ENCODE measurements at regions not wholly inside any gene's neighbourhood (a gene's known extent, or its start where the extent isn't known, plus 50 kb on each side); places are given as distances from the start of the nearest gene placed in this dataset.
A peak's percentile ranks its signal among the peaks of the same experiment; 100 is the strongest.

DNA sequence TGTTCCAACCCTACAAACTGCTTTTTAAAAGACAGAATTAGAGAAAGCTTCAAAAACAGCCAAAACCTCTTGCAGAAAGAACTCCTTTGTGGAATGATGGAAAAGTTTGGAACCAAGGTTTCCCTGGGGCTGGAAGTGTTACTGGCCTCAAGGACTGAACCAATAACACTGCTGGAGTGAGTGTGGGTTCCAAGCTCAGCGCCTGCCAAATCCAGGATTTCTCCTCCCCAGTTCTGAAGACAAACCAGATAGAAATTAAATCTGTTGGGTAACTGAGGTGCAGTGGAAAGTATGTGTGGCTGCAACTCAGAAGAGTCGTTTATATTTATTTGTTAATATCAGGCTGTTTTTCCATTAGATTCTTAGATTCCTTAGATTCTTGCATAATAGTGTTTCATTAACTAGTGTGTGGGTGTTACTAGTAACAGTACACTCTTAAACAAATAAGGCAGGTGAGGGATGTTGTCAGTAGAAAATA lies 66.5 kb upstream of the FNDC3B start:
- TF ChIP-seq, protein P1, sequence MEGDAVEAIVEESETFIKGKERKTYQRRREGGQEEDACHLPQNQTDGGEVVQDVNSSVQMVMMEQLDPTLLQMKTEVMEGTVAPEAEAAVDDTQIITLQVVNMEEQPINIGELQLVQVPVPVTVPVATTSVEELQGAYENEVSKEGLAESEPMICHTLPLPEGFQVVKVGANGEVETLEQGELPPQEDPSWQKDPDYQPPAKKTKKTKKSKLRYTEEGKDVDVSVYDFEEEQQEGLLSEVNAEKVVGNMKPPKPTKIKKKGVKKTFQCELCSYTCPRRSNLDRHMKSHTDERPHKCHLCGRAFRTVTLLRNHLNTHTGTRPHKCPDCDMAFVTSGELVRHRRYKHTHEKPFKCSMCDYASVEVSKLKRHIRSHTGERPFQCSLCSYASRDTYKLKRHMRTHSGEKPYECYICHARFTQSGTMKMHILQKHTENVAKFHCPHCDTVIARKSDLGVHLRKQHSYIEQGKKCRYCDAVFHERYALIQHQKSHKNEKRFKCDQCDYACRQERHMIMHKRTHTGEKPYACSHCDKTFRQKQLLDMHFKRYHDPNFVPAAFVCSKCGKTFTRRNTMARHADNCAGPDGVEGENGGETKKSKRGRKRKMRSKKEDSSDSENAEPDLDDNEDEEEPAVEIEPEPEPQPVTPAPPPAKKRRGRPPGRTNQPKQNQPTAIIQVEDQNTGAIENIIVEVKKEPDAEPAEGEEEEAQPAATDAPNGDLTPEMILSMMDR (conservative IDR thresholded peaks at IDR 0.05; ENCODE audit: low read depth, low read length), result no peak
- DNase-seq (ENCODE audit: low read depth), result peak; percentile 45
- no peak overlapping the region for H3K4me3 ChIP-seq (ENCODE audit: low read depth, low read length)

DNA sequence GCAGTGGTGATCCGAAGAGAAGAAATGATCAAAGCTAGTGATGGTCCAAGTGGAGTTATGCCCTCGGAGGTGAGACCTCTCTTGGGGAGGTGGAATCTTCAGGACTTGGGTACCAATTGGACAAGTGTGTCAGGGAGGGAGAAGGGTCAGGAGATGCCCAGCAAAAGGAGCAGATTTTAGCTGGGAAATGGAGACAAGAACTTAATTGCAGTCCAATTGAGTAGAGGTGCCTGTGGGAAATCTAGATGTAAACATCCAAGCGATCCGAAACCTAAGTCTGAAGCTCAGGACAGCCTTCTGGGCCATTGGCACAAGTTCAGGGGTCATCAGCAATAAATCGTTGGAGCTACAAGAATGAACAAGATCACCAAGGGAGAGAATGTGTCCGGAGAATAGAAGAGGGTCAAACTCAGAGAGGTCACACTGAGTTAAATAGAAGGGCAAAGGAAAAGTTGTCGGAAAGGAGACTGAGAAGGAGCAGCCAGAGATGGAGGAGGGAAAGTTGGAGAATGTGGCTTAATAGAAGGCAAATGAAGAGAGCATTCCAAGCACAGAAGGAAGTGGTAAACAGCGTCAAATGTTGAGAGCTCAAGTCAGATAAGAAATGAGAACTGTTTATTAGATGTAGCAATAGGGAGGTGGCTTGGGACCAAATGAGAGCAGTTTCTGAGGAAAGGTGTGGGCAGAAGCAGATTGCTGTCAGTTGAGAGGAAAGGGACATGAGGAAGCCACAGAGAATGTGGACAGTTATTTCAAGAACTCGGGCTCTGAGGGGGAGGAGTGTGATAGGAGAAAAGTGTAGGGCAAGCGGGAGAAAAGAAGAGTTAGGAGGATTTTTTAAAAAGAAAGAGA lies 64.2 kb upstream of the FNDC3B start:
- TF ChIP-seq, protein P1 (conservative IDR thresholded peaks at IDR 0.05; ENCODE audit: low read depth, low read length), result no peak
- peak; percentile 84 for DNase-seq (ENCODE audit: low read depth)
- no peak overlapping the region for H3K4me3 ChIP-seq (ENCODE audit: low read depth, low read length)

DNA sequence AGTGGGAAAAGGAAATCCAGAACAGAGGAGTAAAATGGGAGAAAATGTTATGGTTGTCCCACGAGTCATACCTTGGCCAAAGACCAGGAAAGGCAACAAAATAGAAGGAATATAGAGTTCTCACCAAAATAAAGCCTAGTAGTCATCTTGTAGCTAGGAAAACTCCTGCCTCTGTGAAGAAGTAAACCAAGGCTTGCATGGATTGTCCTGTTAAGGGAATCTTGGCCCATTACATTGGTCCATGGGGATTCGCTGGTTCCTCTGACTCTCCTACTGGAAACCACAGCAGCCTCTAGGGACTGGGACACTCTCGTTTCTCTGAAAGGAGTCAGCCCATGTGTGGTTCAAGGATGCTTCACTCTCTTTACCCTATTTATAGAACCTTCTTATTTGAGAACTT lies 62.9 kb upstream of the FNDC3B start:
- TF ChIP-seq, protein P1 (conservative IDR thresholded peaks at IDR 0.05; ENCODE audit: low read depth, low read length), result no peak
- H3K4me3 ChIP-seq (ENCODE audit: low read depth, low read length), result no peak overlapping the region
- DNase-seq (ENCODE audit: low read depth), result peak; percentile 26

DNA sequence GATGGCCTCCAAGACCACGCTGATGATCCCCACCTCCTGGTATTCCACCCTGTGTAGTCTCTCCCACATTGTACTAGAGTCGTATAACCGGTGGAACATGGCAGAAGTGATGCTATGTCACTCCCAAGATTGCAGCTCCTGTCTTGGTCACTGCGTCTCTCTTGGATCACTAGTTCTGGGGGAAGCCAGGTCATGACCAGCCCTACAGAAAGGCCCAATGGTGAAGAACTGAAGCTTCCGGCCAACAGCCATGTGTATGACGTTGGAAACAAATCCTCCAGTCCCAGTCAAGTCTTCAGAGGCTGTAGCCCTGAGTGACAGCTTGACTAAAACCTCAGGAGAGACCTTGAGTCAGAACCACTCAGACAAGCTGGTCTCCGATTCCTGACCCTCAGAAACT lies 61.9 kb upstream of the FNDC3B start:
- TF ChIP-seq, protein P1 (conservative IDR thresholded peaks at IDR 0.05; ENCODE audit: low read depth, low read length), result no peak
- DNase-seq (ENCODE audit: low read depth), result no peak
- H3K4me3 ChIP-seq (ENCODE audit: low read depth, low read length), result no peak overlapping the region

DNA sequence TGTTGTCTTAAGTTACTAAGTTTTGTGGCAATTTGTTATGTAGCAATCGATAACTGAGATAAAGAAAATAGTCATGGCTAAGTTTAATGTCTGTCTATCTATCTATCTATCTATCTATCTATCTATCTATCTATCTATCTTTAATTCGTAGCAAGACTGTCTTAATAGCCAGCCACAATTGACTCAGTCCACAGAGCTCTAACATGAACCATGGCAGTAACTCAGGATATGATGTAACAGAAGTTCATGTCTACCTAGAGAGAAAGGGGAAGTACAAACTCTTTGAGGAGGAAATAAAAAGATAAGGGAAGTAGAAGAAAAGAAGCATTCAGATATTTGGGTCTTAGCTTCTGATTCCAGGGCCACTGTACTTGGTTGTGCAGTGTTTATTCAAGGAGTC lies 61.5 kb upstream of the FNDC3B start:
- no peak overlapping the region for H3K4me3 ChIP-seq (ENCODE audit: low read depth, low read length)
- TF ChIP-seq, protein P1 (conservative IDR thresholded peaks at IDR 0.05; ENCODE audit: low read depth, low read length), result no peak
- peak; percentile 39 for DNase-seq (ENCODE audit: low read depth)

DNA sequence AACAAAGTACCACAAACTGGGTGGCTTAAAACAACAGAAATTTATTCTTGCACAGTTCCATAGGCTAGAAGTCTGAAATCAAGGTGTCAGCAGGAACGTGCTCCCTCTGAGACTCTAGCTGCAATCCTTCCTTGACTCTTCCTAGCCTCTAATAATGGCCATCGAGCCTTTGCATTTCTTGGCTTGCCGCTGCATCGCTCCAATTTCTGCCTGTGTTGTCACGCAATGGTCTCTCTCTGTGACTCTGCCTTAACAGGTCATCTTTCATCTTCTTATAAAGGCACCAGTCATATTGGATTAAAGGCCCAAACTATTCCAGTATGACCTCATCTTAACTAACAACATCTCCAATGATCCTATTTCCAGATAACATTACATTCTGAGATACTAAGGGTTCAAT lies 61.0 kb upstream of the FNDC3B start:
- no peak for DNase-seq (ENCODE audit: low read depth)
- TF ChIP-seq, protein P1 (conservative IDR thresholded peaks at IDR 0.05; ENCODE audit: low read depth, low read length), result no peak
- H3K4me3 ChIP-seq (ENCODE audit: low read depth, low read length), result no peak overlapping the region

DNA sequence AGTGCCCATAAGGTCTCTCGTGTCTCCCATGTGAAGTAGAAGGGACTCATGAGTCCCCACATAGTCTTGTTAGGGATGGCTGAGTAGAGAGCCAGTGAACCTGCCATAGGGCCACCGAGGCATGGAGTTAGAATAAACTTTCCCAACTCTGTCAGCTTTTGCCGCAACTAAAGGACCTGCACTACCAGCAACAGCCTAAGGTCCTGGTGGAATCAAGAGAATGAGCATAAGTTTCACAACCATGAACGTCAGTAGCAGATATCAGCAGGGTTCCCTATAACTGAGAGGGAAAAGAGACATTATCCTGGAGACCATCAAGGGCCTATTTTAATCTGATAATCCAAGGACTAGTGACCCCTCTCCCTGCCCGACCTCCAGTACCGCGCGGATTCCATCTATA lies 60.3 kb upstream of the FNDC3B start:
- TF ChIP-seq, protein P1 (conservative IDR thresholded peaks at IDR 0.05; ENCODE audit: low read depth, low read length), result no peak
- DNase-seq (ENCODE audit: low read depth), result no peak
- H3K4me3 ChIP-seq (ENCODE audit: low read depth, low read length), result no peak overlapping the region

Measured in choroid plexus epithelial cell (primary cell).